ENCODE measurements at regions not wholly inside any gene's neighbourhood (a gene's known extent, or its start where the extent isn't known, plus 50 kb on each side); places are given as distances from the start of the nearest gene placed in this dataset.

DNA sequence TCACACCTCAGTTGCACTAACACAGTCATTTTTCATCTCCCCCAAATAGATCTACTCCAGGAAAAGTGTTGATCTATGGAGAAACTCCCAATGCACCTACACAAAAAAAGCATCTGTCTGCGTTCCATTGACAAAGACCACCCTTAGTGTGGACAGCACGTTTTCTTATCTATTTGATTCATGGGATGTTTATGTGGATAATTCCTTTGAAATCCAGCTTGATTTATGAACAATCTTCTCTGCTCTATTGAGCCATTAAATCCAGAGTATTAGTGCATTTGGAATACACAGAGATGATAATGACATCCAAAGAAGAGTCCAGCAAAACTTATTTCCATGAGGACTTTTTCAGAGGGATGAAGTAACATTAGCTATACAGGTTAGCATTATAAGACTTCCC, 1221.9 kb upstream of the NXPH2 start:
- TF ChIP-seq, protein P1, sequence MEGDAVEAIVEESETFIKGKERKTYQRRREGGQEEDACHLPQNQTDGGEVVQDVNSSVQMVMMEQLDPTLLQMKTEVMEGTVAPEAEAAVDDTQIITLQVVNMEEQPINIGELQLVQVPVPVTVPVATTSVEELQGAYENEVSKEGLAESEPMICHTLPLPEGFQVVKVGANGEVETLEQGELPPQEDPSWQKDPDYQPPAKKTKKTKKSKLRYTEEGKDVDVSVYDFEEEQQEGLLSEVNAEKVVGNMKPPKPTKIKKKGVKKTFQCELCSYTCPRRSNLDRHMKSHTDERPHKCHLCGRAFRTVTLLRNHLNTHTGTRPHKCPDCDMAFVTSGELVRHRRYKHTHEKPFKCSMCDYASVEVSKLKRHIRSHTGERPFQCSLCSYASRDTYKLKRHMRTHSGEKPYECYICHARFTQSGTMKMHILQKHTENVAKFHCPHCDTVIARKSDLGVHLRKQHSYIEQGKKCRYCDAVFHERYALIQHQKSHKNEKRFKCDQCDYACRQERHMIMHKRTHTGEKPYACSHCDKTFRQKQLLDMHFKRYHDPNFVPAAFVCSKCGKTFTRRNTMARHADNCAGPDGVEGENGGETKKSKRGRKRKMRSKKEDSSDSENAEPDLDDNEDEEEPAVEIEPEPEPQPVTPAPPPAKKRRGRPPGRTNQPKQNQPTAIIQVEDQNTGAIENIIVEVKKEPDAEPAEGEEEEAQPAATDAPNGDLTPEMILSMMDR (IDR thresholded peaks at IDR 0.05): no peak
- TF ChIP-seq POLR2AphosphoS5 (IDR thresholded peaks at IDR 0.05; ENCODE audit: insufficient read depth in 1 of 2, low read depth in 1 of 2): no peak

Data from vagina (tissue), 2 donors.